C4-2B (cell line): ENCODE measurements at regions not wholly inside any gene's neighbourhood (a gene's known extent, or its start where the extent isn't known, plus 50 kb on each side); places are given as distances from the start of the nearest gene placed in this dataset.

Experiments used
- H3K27ac ChIP-seq: fragments of 450-650 bp; 2 replicates; pipeline ENCODE4 v1.5.1; 2017
- CTCF ChIP-seq: fragments of 450-650 bp; conservative IDR thresholded peaks from 2 replicates; pipeline ENCODE4 v1.5.1; 2017; ENCODE audit warnings: mild to moderate bottlenecking
- ZFX ChIP-seq: fragments of 450-650 bp; IDR thresholded peaks from 2 replicates; pipeline ENCODE4 v1.6.1; 2017

- H3K27ac ChIP-seq, result no peak overlapping the region
- TF ChIP-seq CTCF (no peak), ZFX (no peak)
These were observed 272.1 kb upstream of the FOXK1 start for GRCh38 chr7:4409946-4410345.

- TF ChIP-seq CTCF (no peak), ZFX (no peak)
- H3K27ac ChIP-seq, result no peak overlapping the region
These were observed 265.6 kb upstream of the FOXK1 start for GRCh38 chr7:4416396-4417056.

- no peak overlapping the region for H3K27ac ChIP-seq
- TF ChIP-seq CTCF (no peak), ZFX (no peak)
These were observed 253.6 kb upstream of the FOXK1 start for GRCh38 chr7:4428526-4428925.

GRCh38 chr7:4430227-4430626 lies 251.9 kb upstream of the FOXK1 start:
- TF ChIP-seq ZFX (no peak), CTCF (no peak)
- no peak overlapping the region for H3K27ac ChIP-seq

- no peak for TF ChIP-seq CTCF
- H3K27ac ChIP-seq, result no peak overlapping the region
These were observed 247.8 kb upstream of the FOXK1 start for GRCh38 chr7:4434306-4434705.

- no peak for TF ChIP-seq ZFX
- no peak for TF ChIP-seq CTCF
- H3K27ac ChIP-seq, result no peak overlapping the region
These were observed 245.7 kb upstream of the FOXK1 start for GRCh38 chr7:4436361-4436895.

- TF ChIP-seq ZFX (no peak), CTCF (no peak)
- H3K27ac ChIP-seq, result no peak overlapping the region
These were observed 245.2 kb upstream of the FOXK1 start for GRCh38 chr7:4436936-4437335.
